Lung (tissue), 11 donors: ENCODE measurements at regions not wholly inside any gene's neighbourhood (a gene's known extent, or its start where the extent isn't known, plus 50 kb on each side); places are given as distances from the start of the nearest gene placed in this dataset.

Source experiments
- ATAC-seq: fragments of 200-7000 bp; cut with Tn5 transposase; one replicate; pipeline ENCODE4 v1.9.1; 2020; ENCODE audit warnings: moderate number of reproducible peaks; ENCODE audit not compliant: insufficient read depth, low FRiP score
- DNase-seq, 3 donors: peaks; one replicate each; pipeline ENCODE4 v3.0.0-alpha.2; 2013 to 2017
- H3K27ac ChIP-seq, 2 donors: one replicate each; pipeline ENCODE4 v1.5.1; 2013; ENCODE audit warnings: mild to moderate bottlenecking in 2 of 2, moderate library complexity in 2 of 2, control low read depth in 1 of 2, inconsistent platforms in 1 of 2, low read depth in 1 of 2, low read length in 1 of 2
- H3K27me3 ChIP-seq, 3 donors: one replicate each; pipeline ENCODE4 v1.5.1; 2013; ENCODE audit warnings: low read length in 2 of 3; ENCODE audit not compliant: control insufficient read depth in 3 of 3, insufficient read depth in 3 of 3
- H3K36me3 ChIP-seq, 4 donors: one replicate each; pipeline ENCODE4 v1.5.1; 2013; ENCODE audit warnings: low read length in 4 of 4, mild to moderate bottlenecking in 1 of 4, moderate library complexity in 1 of 4; ENCODE audit not compliant: control insufficient read depth in 4 of 4, insufficient read depth in 4 of 4
- H3K4me1 ChIP-seq, 5 donors: one replicate each; pipeline ENCODE4 v1.5.1; 2013; ENCODE audit warnings: low read length in 5 of 5, mild to moderate bottlenecking in 2 of 5, moderate library complexity in 1 of 5; ENCODE audit not compliant: control insufficient read depth in 5 of 5, insufficient read depth in 5 of 5
- H3K4me3 ChIP-seq: one replicate; pipeline ENCODE4 v1.5.1; 2013; ENCODE audit warnings: mild to moderate bottlenecking, control low read depth, moderate library complexity
- H3K9ac ChIP-seq, 2 donors: one replicate each; pipeline ENCODE4 v1.5.1; 2013; ENCODE audit warnings: low read length in 2 of 2, control low read depth in 1 of 2; ENCODE audit not compliant: insufficient read depth in 1 of 2
- H3K9me3 ChIP-seq, 4 donors: one replicate each; pipeline ENCODE4 v1.5.1; 2013; ENCODE audit warnings: low read length in 3 of 4, mild to moderate bottlenecking in 1 of 4, moderate library complexity in 1 of 4; ENCODE audit not compliant: control insufficient read depth in 4 of 4, insufficient read depth in 3 of 4
- CTCF ChIP-seq: IDR thresholded peaks from 2 replicates; pipeline ENCODE4 v1.5.1; 2012; ENCODE audit warnings: mild to moderate bottlenecking; ENCODE audit errors: control extremely low read depth, extremely low read depth
- WGBS, 2 donors: extraction: QIAGEN DNeasy Blood & Tissue Kit; methylation state at CpG; one replicate each; pipeline ENCODE4 v1.1.7; 2013; 5-methylcytosine and 5-hydroxymethylcytosine counted together
- donor health status: control.
- donor health status: control.
- donor health status: Bipolar disorder and iron deficiency.
- donor health status: healthy.
- donor health status: DM: yes; HTN: yes; CAD: no.

- H3K27ac ChIP-seq, result no peak overlapping the region
- no peak overlapping the region for H3K4me3 ChIP-seq
- WGBS, 2 donors, result 72 to 87% methylated on average over 1 of the region's 1 CpG
- no peak for ATAC-seq
- no peak overlapping the region for H3K9ac ChIP-seq
- no peaks in the 10 kb centered on the region for H3K27me3 ChIP-seq
- no peaks in the 10 kb centered on the region for H3K36me3 ChIP-seq
- TF ChIP-seq CTCF, result no peak
- H3K4me1 ChIP-seq, result peaks cover 0 to 2% (median 0%) of the 10 kb centered on the region in 5 donors
- peaks cover 0 to 3% (median 0%) of the 10 kb centered on the region in 4 donors for H3K9me3 ChIP-seq
- peak in 1 of 3 donors; percentile 22 for DNase-seq
Measured at GRCh38 chr5:91957666-91958065, 574.5 kb upstream of the ARRDC3 start.

GRCh38 chr5:91956738-91957137 lies 573.6 kb upstream of the ARRDC3 start:
- no peak for TF ChIP-seq CTCF

DNA sequence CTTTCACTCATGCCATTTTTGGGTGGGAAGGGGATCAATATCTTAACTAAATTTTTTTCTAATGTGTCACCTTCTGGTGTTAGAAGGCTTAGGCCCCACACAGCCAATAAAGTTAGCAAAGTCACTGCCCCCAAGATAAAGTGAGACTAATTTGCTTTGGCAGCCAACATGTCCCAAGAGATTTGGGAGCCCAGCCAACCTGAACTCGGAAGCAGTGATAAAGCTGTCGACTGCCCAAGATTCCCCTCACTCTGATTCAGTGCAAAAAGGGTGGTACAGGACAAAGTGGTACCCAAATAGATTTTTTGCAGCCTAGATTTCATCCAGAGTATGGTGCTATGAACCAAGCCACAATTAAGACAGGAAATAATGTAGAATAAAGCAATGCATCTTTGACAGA lies 572.5 kb upstream of the ARRDC3 start:
- Histone ChIP-seq H3K4me1 (peaks cover 0 to 3% (median 0%) of the 10 kb centered on the region in 5 donors), H3K9ac (no peak overlapping the region), H3K9me3 (no peaks in the 10 kb centered on the region), H3K27ac (no peak overlapping the region), H3K27me3 (no peaks in the 10 kb centered on the region), H3K4me3 (no peak overlapping the region), H3K36me3 (no peaks in the 10 kb centered on the region)
- no peak for ATAC-seq
- no peak for TF ChIP-seq CTCF
- 25 to 53% methylated on average over 2 of the region's 2 CpGs for WGBS, 2 donors
- DNase-seq, result peak in 1 of 3 donors; percentile 14

More at GRCh38 chr5:91956738-91957137, 573.6 kb upstream of the ARRDC3 start:
- H3K4me3 ChIP-seq, result no peak overlapping the region
- peaks cover 0 to 2% (median 0%) of the 10 kb centered on the region in 5 donors for H3K4me1 ChIP-seq
- H3K9me3 ChIP-seq, result no peaks in the 10 kb centered on the region
- H3K9ac ChIP-seq, result no peak overlapping the region
- H3K36me3 ChIP-seq, result no peaks in the 10 kb centered on the region
- ATAC-seq (no peak), DNase-seq (no peak)
- H3K27ac ChIP-seq, result no peak overlapping the region
- WGBS, 2 donors, result 78 to 84% methylated on average over 1 of the region's 1 CpG
- no peaks in the 10 kb centered on the region for H3K27me3 ChIP-seq

DNA sequence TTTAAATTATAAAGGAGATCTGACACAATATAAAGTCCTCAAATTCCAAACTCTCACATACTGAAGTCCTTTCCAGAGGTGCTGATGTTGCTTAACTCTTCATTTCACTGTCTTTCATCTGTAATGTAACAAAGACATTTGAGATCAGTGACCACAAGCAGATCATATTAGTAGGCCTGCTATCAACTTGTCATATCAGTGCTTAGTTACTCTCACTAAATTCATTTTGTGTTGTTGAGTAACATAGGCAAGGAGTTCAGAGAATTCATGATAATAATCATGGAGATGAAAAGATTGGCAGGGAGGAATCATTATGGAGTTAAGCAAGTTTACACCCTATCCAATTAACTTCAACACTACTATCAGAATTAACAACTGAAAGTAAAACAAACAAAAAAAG lies 571.0 kb upstream of the ARRDC3 start:
- Histone ChIP-seq H3K36me3 (no peaks in the 10 kb centered on the region), H3K4me3 (no peak overlapping the region), H3K27ac (no peak overlapping the region), H3K9me3 (no peaks in the 10 kb centered on the region), H3K4me1 (peaks cover 0 to 6% (median 0%) of the 10 kb centered on the region in 5 donors), H3K27me3 (no peaks in the 10 kb centered on the region), H3K9ac (no peak overlapping the region)
- no peak for TF ChIP-seq CTCF
- no peak for ATAC-seq
- DNase-seq, result no peak
